ENCODE measurements at regions not wholly inside any gene's neighbourhood (a gene's known extent, or its start where the extent isn't known, plus 50 kb on each side); places are given as distances from the start of the nearest gene placed in this dataset.

GRCh38 chr3:101938262-101938847 is 89.0 kb downstream of the NFKBIZ start:
- H3K4me1 ChIP-seq (ENCODE audit: insufficient read depth, low read length) = 0 out of 2 replicates have a peak, but pooled peaks cover 2% of the 10 kb centered on the region

GRCh38 chr3:101939361-101940049 is 90.2 kb downstream of the NFKBIZ start:
- H3K4me3 ChIP-seq (ENCODE audit: low read length) = no peak overlapping the region
- no peaks in the 10 kb centered on the region for H3K36me3 ChIP-seq (ENCODE audit: insufficient read depth, low read length)
- no peak overlapping the region for H3K9ac ChIP-seq (ENCODE audit: low read depth, low read length)
- no peak overlapping the region for H3K27ac ChIP-seq (ENCODE audit: low read depth, low read length)
- no peaks in the 10 kb centered on the region for H3K27me3 ChIP-seq (ENCODE audit: insufficient read depth, low read length)
- H3K9me3 ChIP-seq (ENCODE audit: insufficient read depth, low read depth, low read length) = no peaks in the 10 kb centered on the region
- 0 out of 2 replicates have a peak, but pooled peaks cover 2% of the 10 kb centered on the region for H3K4me1 ChIP-seq (ENCODE audit: insufficient read depth, low read length)
- WGBS = 92% methylated on average over 6 of the region's 6 CpGs

More at GRCh38 chr3:101938262-101938847, 89.0 kb downstream of the NFKBIZ start:
- no peak overlapping the region for H3K27ac ChIP-seq (ENCODE audit: low read depth, low read length)
- no peaks in the 10 kb centered on the region for H3K36me3 ChIP-seq (ENCODE audit: insufficient read depth, low read length)
- H3K4me3 ChIP-seq (ENCODE audit: low read length) = no peak overlapping the region
- H3K9ac ChIP-seq (ENCODE audit: low read depth, low read length) = no peak overlapping the region
- H3K9me3 ChIP-seq (ENCODE audit: insufficient read depth, low read depth, low read length) = no peaks in the 10 kb centered on the region
- 84% methylated on average over 2 of the region's 2 CpGs for WGBS
- no peaks in the 10 kb centered on the region for H3K27me3 ChIP-seq (ENCODE audit: insufficient read depth, low read length)

GRCh38 chr3:101940521-101941317 is 91.4 kb downstream of the NFKBIZ start:
- Histone ChIP-seq H3K4me3 (ENCODE audit: low read length) (no peak overlapping the region), H3K27me3 (ENCODE audit: insufficient read depth, low read length) (no peaks in the 10 kb centered on the region), H3K9ac (ENCODE audit: low read depth, low read length) (no peak overlapping the region), H3K36me3 (ENCODE audit: insufficient read depth, low read length) (no peaks in the 10 kb centered on the region), H3K4me1 (ENCODE audit: insufficient read depth, low read length) (0 out of 2 replicates have a peak, but pooled peaks cover 2% of the 10 kb centered on the region), H3K27ac (ENCODE audit: low read depth, low read length) (no peak overlapping the region), H3K9me3 (ENCODE audit: insufficient read depth, low read depth, low read length) (no peaks in the 10 kb centered on the region)
- 69% methylated on average over 9 of the region's 9 CpGs for WGBS

- Histone ChIP-seq H3K36me3 (ENCODE audit: insufficient read depth, low read length) (no peaks in the 10 kb centered on the region), H3K9ac (ENCODE audit: low read depth, low read length) (no peak overlapping the region), H3K9me3 (ENCODE audit: insufficient read depth, low read depth, low read length) (no peaks in the 10 kb centered on the region), H3K4me3 (ENCODE audit: low read length) (no peak overlapping the region), H3K4me1 (ENCODE audit: insufficient read depth, low read length) (0 out of 2 replicates have a peak, but pooled peaks cover 2% of the 10 kb centered on the region), H3K27me3 (ENCODE audit: insufficient read depth, low read length) (no peaks in the 10 kb centered on the region), H3K27ac (ENCODE audit: low read depth, low read length) (no peak overlapping the region)
- 98% methylated on average over 5 of the region's 6 CpGs for WGBS
Measured at GRCh38 chr3:101941318-101942040, 92.2 kb downstream of the NFKBIZ start.

- H3K27me3 ChIP-seq (ENCODE audit: insufficient read depth, low read length) = no peaks in the 10 kb centered on the region
- no peak overlapping the region for H3K27ac ChIP-seq (ENCODE audit: low read depth, low read length)
- 0 out of 2 replicates have a peak, but pooled peaks cover 2% of the 10 kb centered on the region for H3K4me1 ChIP-seq (ENCODE audit: insufficient read depth, low read length)
- no peak overlapping the region for H3K4me3 ChIP-seq (ENCODE audit: low read length)
- no peaks in the 10 kb centered on the region for H3K36me3 ChIP-seq (ENCODE audit: insufficient read depth, low read length)
- no peak overlapping the region for H3K9ac ChIP-seq (ENCODE audit: low read depth, low read length)
- 69% methylated on average over 2 of the region's 2 CpGs for WGBS
- H3K9me3 ChIP-seq (ENCODE audit: insufficient read depth, low read depth, low read length) = no peaks in the 10 kb centered on the region
Measured at GRCh38 chr3:101942356-101942755, 93.0 kb downstream of the NFKBIZ start.

- Histone ChIP-seq H3K9ac (ENCODE audit: low read depth, low read length) (no peak overlapping the region), H3K4me1 (ENCODE audit: insufficient read depth, low read length) (0 out of 2 replicates have a peak, but pooled peaks cover 2% of the 10 kb centered on the region), H3K4me3 (ENCODE audit: low read length) (no peak overlapping the region), H3K9me3 (ENCODE audit: insufficient read depth, low read depth, low read length) (no peaks in the 10 kb centered on the region), H3K36me3 (ENCODE audit: insufficient read depth, low read length) (no peaks in the 10 kb centered on the region), H3K27me3 (ENCODE audit: insufficient read depth, low read length) (no peaks in the 10 kb centered on the region), H3K27ac (ENCODE audit: low read depth, low read length) (no peak overlapping the region)
- WGBS = 80% methylated on average over 1 of the region's 1 CpG
Measured at GRCh38 chr3:101943029-101943428, 93.7 kb downstream of the NFKBIZ start.

- Histone ChIP-seq H3K27ac (ENCODE audit: low read depth, low read length) (no peak overlapping the region), H3K36me3 (ENCODE audit: insufficient read depth, low read length) (no peaks in the 10 kb centered on the region), H3K4me3 (ENCODE audit: low read length) (no peak overlapping the region), H3K9ac (ENCODE audit: low read depth, low read length) (no peak overlapping the region), H3K27me3 (ENCODE audit: insufficient read depth, low read length) (no peaks in the 10 kb centered on the region), H3K4me1 (ENCODE audit: insufficient read depth, low read length) (0 out of 2 replicates have a peak, but pooled peaks cover 2% of the 10 kb centered on the region), H3K9me3 (ENCODE audit: insufficient read depth, low read depth, low read length) (no peaks in the 10 kb centered on the region)
- 95% methylated on average over 2 of the region's 3 CpGs for WGBS
Measured at GRCh38 chr3:101944308-101944707, 95.0 kb downstream of the NFKBIZ start.

- Histone ChIP-seq H3K4me1 (ENCODE audit: insufficient read depth, low read length) (no peaks in the 10 kb centered on the region), H3K4me3 (ENCODE audit: low read length) (no peak overlapping the region), H3K27me3 (ENCODE audit: insufficient read depth, low read length) (no peaks in the 10 kb centered on the region), H3K9me3 (ENCODE audit: insufficient read depth, low read depth, low read length) (no peaks in the 10 kb centered on the region), H3K36me3 (ENCODE audit: insufficient read depth, low read length) (no peaks in the 10 kb centered on the region), H3K9ac (ENCODE audit: low read depth, low read length) (no peak overlapping the region), H3K27ac (ENCODE audit: low read depth, low read length) (no peak overlapping the region)
Measured at GRCh38 chr3:101945980-101946379, 96.7 kb downstream of the NFKBIZ start.

- 91% methylated on average over 2 of the region's 3 CpGs for WGBS
- H3K4me1 ChIP-seq (ENCODE audit: insufficient read depth, low read length) = no peaks in the 10 kb centered on the region
- H3K27ac ChIP-seq (ENCODE audit: low read depth, low read length) = no peak overlapping the region
- no peaks in the 10 kb centered on the region for H3K9me3 ChIP-seq (ENCODE audit: insufficient read depth, low read depth, low read length)
- no peaks in the 10 kb centered on the region for H3K27me3 ChIP-seq (ENCODE audit: insufficient read depth, low read length)
- no peak overlapping the region for H3K9ac ChIP-seq (ENCODE audit: low read depth, low read length)
- H3K4me3 ChIP-seq (ENCODE audit: low read length) = no peak overlapping the region
- no peaks in the 10 kb centered on the region for H3K36me3 ChIP-seq (ENCODE audit: insufficient read depth, low read length)
Measured at GRCh38 chr3:101946906-101947305, 97.6 kb downstream of the NFKBIZ start.

GRCh38 chr3:101950510-101950909 is 101.2 kb downstream of the NFKBIZ start:
- no peaks in the 10 kb centered on the region for H3K27me3 ChIP-seq (ENCODE audit: insufficient read depth, low read length)
- no peaks in the 10 kb centered on the region for H3K9me3 ChIP-seq (ENCODE audit: insufficient read depth, low read depth, low read length)
- H3K36me3 ChIP-seq (ENCODE audit: insufficient read depth, low read length) = no peaks in the 10 kb centered on the region
- H3K9ac ChIP-seq (ENCODE audit: low read depth, low read length) = no peak overlapping the region
- H3K4me1 ChIP-seq (ENCODE audit: insufficient read depth, low read length) = no peaks in the 10 kb centered on the region
- H3K27ac ChIP-seq (ENCODE audit: low read depth, low read length) = no peak overlapping the region
- no peak overlapping the region for H3K4me3 ChIP-seq (ENCODE audit: low read length)
- 93% methylated on average over 4 of the region's 4 CpGs for WGBS
